WTC11 (cell line): ENCODE measurements at regions not wholly inside any gene's neighbourhood (a gene's known extent, or its start where the extent isn't known, plus 50 kb on each side); places are given as distances from the start of the nearest gene placed in this dataset.

Experiments used
- ATAC-seq: fragments of 200-7000 bp; cut with Tn5 transposase; 2 replicates; pipeline ENCODE4 v1.10.0; 2021; ENCODE audit warnings: mild to moderate bottlenecking, moderate library complexity
- CTCF ChIA-PET: fragments of 300-600 bp; sonication (Branson Sonifier 250); formaldehyde crosslinking; loops from one replicate; lab custom pipeline; 2021; ENCODE audit warnings: antibody characterized with exemption; lab: Charles Lee
- POLR2A ChIA-PET: fragments of 350-600 bp; sonication (Branson Sonifier 250); formaldehyde crosslinking; loops from one replicate; lab custom pipeline; 2021; ENCODE audit warnings: antibody characterized with exemption; lab: Charles Lee
- DNase-seq: peaks from one replicate; pipeline ENCODE4 v3.0.0; 2021; ENCODE audit warnings: low spot score
- H3K27ac Mint-ChIP-seq: 2 replicates; pipeline ENCODE4 v1.8.0; 2021; ENCODE audit warnings: mixed read lengths
- H3K27me3 Mint-ChIP-seq: 2 replicates; pipeline ENCODE4 v1.8.0; 2021; ENCODE audit warnings: low read depth, mild to moderate bottlenecking, moderate library complexity, mixed read lengths
- H3K36me3 Mint-ChIP-seq: 2 replicates; pipeline ENCODE4 v1.8.0; 2021; ENCODE audit warnings: mixed read lengths
- H3K4me1 Mint-ChIP-seq: 2 replicates; pipeline ENCODE4 v1.8.0; 2022; ENCODE audit warnings: mixed read lengths
- H3K4me3 Mint-ChIP-seq: 2 replicates; pipeline ENCODE4 v1.8.0; 2021; ENCODE audit warnings: mild to moderate bottlenecking, moderate library complexity, mixed read lengths
- H3K9me3 Mint-ChIP-seq: 2 replicates; pipeline ENCODE4 v1.8.0; 2021; ENCODE audit warnings: mixed read lengths
- CREB1 ChIP-seq: sonication (generic); formaldehyde crosslinking; IDR thresholded peaks from 2 replicates; pipeline ENCODE4 v1.8.0; 2023; ENCODE audit warnings: mild to moderate bottlenecking, missing genetic modification reagents
- GTF2I ChIP-seq: fragments of 250-450 bp; sonication (Bioruptor Pico); conservative IDR thresholded peaks from 2 replicates; pipeline ENCODE4 v1.4.0; 2021; ENCODE audit warnings: mild to moderate bottlenecking
- HMGA2 ChIP-seq: fragments of 250-450 bp; sonication (Bioruptor Pico); IDR thresholded peaks from 2 replicates; pipeline ENCODE4 v1.4.0; 2021; ENCODE audit warnings: mild to moderate bottlenecking, moderate library complexity
- MLX ChIP-seq: sonication (generic); formaldehyde crosslinking; IDR thresholded peaks from 2 replicates; pipeline ENCODE4 v1.8.1; 2023; ENCODE audit warnings: mild to moderate bottlenecking, missing genetic modification reagents, moderate library complexity
- NR3C1 ChIP-seq: sonication (generic); formaldehyde crosslinking; conservative IDR thresholded peaks from 2 replicates; pipeline ENCODE4 v1.8.1; 2023; ENCODE audit warnings: low read depth, mild to moderate bottlenecking, missing genetic modification reagents
- PRRX2 ChIP-seq: fragments of 250-450 bp; sonication (Bioruptor Pico); IDR thresholded peaks from 2 replicates; pipeline ENCODE4 v1.8.0; 2021; ENCODE audit warnings: mild to moderate bottlenecking
- RORB ChIP-seq: fragments of 250-450 bp; sonication (Bioruptor Pico); IDR thresholded peaks from 2 replicates; pipeline ENCODE4 v1.9.0; 2021; ENCODE audit warnings: mild to moderate bottlenecking
- TCF7 ChIP-seq: sonication (generic); formaldehyde crosslinking; IDR thresholded peaks from 2 replicates; pipeline ENCODE4 v1.8.0; 2022; ENCODE audit warnings: mild to moderate bottlenecking, low read depth, missing genetic modification reagents, moderate library complexity
- ZMAT4 ChIP-seq: fragments of 250-450 bp; sonication (Bioruptor Pico); IDR thresholded peaks from 2 replicates; pipeline ENCODE4 v1.9.0; 2021; ENCODE audit warnings: mild to moderate bottlenecking
- ZNF317 ChIP-seq: sonication (generic); formaldehyde crosslinking; IDR thresholded peaks from 2 replicates; pipeline ENCODE4 v1.8.1; 2023; ENCODE audit warnings: low read depth, mild to moderate bottlenecking, moderate library complexity, missing genetic modification reagents, borderline replicate concordance
- ZSCAN18 ChIP-seq: fragments of 250-450 bp; sonication (Bioruptor Pico); IDR thresholded peaks from 2 replicates; pipeline ENCODE4 v2.1.2; 2022; ENCODE audit warnings: mild to moderate bottlenecking, moderate library complexity
- TF ChIP-seq, protein P1 (sequence below): fragments of 200-600 bp; IDR thresholded peaks from 2 replicates; pipeline ENCODE4 v1.8.0; 2022; ENCODE audit warnings: antibody characterized with exemption
- TF ChIP-seq, protein P2 (sequence below): fragments of 250-450 bp; sonication (Bioruptor Pico); conservative IDR thresholded peaks from 2 replicates; pipeline ENCODE4 v1.9.0; 2021; ENCODE audit warnings: mild to moderate bottlenecking
- TF ChIP-seq, protein P3 (sequence below): sonication (generic); formaldehyde crosslinking; IDR thresholded peaks from 2 replicates; pipeline ENCODE4 v1.8.1; 2022; ENCODE audit warnings: missing genetic modification reagents, borderline replicate concordance
- TF ChIP-seq, protein P4 (sequence below): sonication (generic); formaldehyde crosslinking; IDR thresholded peaks from 2 replicates; pipeline ENCODE4 v1.8.0; 2023; ENCODE audit warnings: missing genetic modification reagents, mild to moderate bottlenecking, borderline replicate concordance
- TF ChIP-seq, protein P5 (sequence below): sonication (generic); formaldehyde crosslinking; IDR thresholded peaks from 2 replicates; pipeline ENCODE4 v1.8.0; 2022; ENCODE audit warnings: mild to moderate bottlenecking, missing genetic modification reagents

DNA sequence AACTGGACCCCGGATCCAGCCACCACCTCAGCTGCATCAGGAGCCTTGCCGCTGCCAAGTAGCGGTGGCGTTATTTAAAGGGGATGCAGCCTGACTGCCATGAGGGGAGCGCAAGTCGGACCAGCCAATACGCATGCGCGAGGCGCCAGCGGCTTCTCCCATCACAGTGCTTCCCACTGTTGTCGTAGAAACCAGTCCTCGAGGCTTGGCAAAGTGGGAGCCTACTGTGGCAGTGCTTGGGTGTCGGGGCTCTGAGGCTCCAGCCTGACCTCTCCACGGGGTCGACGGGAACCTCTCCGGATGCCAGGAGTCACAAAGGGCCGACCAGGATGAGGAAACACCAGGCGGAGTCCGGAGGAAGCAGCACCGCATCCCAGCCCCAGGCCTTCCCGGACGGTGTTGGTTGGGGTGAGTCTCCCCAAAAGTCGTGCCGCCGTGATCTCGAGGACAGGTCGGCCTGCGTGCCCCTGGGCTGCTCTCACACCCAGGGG is 369.6 kb downstream of the ZNF716 start:
- DNase-seq (no peak), ATAC-seq (no peak)
- Mint-ChIP-seq H3K4me1 (no peaks in the 10 kb centered on the region), H3K4me3 (no peak overlapping the region), H3K9me3 (peaks cover 59% of the 10 kb centered on the region), H3K27ac (no peak overlapping the region), H3K27me3 (peaks cover 12% of the 10 kb centered on the region), H3K36me3 (peaks cover 65% of the 10 kb centered on the region)
- CTCF ChIA-PET, result no interaction called here
- POLR2A ChIA-PET, result no interaction called here
- TF ChIP-seq, protein P1, sequence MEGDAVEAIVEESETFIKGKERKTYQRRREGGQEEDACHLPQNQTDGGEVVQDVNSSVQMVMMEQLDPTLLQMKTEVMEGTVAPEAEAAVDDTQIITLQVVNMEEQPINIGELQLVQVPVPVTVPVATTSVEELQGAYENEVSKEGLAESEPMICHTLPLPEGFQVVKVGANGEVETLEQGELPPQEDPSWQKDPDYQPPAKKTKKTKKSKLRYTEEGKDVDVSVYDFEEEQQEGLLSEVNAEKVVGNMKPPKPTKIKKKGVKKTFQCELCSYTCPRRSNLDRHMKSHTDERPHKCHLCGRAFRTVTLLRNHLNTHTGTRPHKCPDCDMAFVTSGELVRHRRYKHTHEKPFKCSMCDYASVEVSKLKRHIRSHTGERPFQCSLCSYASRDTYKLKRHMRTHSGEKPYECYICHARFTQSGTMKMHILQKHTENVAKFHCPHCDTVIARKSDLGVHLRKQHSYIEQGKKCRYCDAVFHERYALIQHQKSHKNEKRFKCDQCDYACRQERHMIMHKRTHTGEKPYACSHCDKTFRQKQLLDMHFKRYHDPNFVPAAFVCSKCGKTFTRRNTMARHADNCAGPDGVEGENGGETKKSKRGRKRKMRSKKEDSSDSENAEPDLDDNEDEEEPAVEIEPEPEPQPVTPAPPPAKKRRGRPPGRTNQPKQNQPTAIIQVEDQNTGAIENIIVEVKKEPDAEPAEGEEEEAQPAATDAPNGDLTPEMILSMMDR, result no peak
- TF ChIP-seq, protein P2, sequence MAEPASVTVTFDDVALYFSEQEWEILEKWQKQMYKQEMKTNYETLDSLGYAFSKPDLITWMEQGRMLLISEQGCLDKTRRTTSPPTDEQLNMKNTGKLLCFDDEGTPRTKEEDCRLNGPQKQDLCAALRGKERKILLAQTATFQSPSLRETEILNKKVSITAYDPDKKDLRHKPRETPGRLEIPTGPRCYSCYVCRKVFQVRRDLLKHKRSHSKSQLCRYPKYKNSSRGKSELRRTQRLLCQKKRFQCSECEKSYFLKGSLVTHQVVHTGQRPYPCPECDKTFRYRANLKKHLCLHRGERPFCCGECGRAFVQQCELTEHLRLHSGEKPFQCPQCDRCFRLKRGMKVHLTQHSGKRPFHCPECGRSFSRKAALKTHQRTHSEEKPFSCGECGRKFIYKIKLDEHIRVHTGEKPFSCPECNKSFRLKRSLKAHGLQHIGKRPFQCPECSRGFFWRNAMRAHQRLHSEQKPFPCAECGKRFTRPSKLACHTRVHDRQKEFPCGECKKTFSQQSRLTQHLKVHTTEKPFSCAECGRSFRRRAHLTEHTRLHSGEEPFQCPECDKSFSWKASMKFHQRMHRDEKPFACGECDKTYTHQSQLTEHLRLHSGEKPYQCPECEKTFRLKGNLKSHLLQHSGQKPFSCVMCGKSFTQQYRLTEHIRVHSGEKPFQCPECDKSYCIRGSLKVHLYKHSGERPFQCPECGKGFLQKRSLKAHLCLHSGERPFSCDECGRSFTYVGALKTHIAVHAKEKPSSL, result no peak
- no peak for TF ChIP-seq ZSCAN18 (CRISPR knock-in tag)
- no peak for TF ChIP-seq RORB (CRISPR knock-in tag)
- TF ChIP-seq, protein P3, sequence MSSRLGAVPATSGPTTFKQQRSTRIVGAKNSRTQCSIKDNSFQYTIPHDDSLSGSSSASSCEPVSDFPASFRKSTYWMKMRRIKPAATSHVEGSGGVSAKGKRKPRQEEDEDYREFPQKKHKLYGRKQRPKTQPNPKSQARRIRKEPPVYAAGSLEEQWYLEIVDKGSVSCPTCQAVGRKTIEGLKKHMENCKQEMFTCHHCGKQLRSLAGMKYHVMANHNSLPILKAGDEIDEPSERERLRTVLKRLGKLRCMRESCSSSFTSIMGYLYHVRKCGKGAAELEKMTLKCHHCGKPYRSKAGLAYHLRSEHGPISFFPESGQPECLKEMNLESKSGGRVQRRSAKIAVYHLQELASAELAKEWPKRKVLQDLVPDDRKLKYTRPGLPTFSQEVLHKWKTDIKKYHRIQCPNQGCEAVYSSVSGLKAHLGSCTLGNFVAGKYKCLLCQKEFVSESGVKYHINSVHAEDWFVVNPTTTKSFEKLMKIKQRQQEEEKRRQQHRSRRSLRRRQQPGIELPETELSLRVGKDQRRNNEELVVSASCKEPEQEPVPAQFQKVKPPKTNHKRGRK (CRISPR knock-in tag), result no peak

DNA sequence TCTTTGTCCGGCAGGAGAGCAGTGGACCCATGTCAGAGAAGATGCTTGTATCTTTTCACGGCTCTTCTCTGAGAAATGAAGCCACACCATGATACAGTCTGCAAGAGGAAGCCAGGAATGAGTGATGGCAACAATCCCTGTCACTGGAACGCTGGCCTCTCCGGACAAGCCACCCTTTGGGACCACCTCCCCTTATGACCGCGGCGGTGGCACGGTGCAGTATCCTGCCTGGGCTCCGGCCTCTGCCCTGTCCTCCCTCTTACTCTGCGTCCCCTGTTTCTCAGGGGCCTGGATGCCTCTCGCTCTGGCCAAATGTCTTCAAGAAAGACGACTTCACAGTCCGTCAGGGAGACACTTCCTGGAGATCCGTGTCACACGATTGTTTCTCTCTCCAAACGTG is 370.5 kb downstream of the ZNF716 start:
- POLR2A ChIA-PET, result no interaction called here
- TF ChIP-seq CREB1 (CRISPR knock-in tag) (no peak), ZNF317 (no peak)
- TF ChIP-seq, all 79 proteins: peak for 0
- Mint-ChIP-seq H3K36me3 (peaks cover 68% of the 10 kb centered on the region), H3K27me3 (peaks cover 15% of the 10 kb centered on the region), H3K9me3 (peaks cover 62% of the 10 kb centered on the region), H3K4me3 (no peak overlapping the region), H3K4me1 (no peaks in the 10 kb centered on the region), H3K27ac (no peak overlapping the region)
- no peak for DNase-seq
- CTCF ChIA-PET, result no interaction called here
- no peak for ATAC-seq

- DNase-seq (no peak), ATAC-seq (no peak)
- no peaks in the 10 kb centered on the region for H3K4me1 Mint-ChIP-seq
- POLR2A ChIA-PET, result no interaction called here
- H3K36me3 Mint-ChIP-seq, result peaks cover 66% of the 10 kb centered on the region
- no peak overlapping the region for H3K27ac Mint-ChIP-seq
- no peak overlapping the region for H3K4me3 Mint-ChIP-seq
- H3K9me3 Mint-ChIP-seq, result peaks cover 53% of the 10 kb centered on the region
- CTCF ChIA-PET, result no interaction called here
- H3K27me3 Mint-ChIP-seq, result peaks cover 15% of the 10 kb centered on the region
- TF ChIP-seq NR3C1 (CRISPR knock-in tag), result no peak
- TF ChIP-seq PRRX2, result no peak
- no peak for TF ChIP-seq MLX (CRISPR knock-in tag)
- no peak for TF ChIP-seq HMGA2 (CRISPR knock-in tag)
- no peak for TF ChIP-seq TCF7 (CRISPR knock-in tag)
- TF ChIP-seq, protein P4, sequence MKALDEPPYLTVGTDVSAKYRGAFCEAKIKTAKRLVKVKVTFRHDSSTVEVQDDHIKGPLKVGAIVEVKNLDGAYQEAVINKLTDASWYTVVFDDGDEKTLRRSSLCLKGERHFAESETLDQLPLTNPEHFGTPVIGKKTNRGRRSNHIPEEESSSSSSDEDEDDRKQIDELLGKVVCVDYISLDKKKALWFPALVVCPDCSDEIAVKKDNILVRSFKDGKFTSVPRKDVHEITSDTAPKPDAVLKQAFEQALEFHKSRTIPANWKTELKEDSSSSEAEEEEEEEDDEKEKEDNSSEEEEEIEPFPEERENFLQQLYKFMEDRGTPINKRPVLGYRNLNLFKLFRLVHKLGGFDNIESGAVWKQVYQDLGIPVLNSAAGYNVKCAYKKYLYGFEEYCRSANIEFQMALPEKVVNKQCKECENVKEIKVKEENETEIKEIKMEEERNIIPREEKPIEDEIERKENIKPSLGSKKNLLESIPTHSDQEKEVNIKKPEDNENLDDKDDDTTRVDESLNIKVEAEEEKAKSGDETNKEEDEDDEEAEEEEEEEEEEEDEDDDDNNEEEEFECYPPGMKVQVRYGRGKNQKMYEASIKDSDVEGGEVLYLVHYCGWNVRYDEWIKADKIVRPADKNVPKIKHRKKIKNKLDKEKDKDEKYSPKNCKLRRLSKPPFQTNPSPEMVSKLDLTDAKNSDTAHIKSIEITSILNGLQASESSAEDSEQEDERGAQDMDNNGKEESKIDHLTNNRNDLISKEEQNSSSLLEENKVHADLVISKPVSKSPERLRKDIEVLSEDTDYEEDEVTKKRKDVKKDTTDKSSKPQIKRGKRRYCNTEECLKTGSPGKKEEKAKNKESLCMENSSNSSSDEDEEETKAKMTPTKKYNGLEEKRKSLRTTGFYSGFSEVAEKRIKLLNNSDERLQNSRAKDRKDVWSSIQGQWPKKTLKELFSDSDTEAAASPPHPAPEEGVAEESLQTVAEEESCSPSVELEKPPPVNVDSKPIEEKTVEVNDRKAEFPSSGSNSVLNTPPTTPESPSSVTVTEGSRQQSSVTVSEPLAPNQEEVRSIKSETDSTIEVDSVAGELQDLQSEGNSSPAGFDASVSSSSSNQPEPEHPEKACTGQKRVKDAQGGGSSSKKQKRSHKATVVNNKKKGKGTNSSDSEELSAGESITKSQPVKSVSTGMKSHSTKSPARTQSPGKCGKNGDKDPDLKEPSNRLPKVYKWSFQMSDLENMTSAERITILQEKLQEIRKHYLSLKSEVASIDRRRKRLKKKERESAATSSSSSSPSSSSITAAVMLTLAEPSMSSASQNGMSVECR (CRISPR knock-in tag), result no peak
- no peak for TF ChIP-seq GTF2I
- TF ChIP-seq ZMAT4 (CRISPR knock-in tag), result no peak
- TF ChIP-seq, protein P5, sequence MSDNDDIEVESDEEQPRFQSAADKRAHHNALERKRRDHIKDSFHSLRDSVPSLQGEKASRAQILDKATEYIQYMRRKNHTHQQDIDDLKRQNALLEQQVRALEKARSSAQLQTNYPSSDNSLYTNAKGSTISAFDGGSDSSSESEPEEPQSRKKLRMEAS (CRISPR knock-in tag), result no peak
Observed at GRCh38 chr7:57821438-57822382, 371.7 kb downstream of the ZNF716 start.
